CD1c-positive myeloid dendritic cell (primary cell): ENCODE measurements at regions not wholly inside any gene's neighbourhood (a gene's known extent, or its start where the extent isn't known, plus 50 kb on each side); places are given as distances from the start of the nearest gene placed in this dataset.

Source experiments
- DNase-seq: peaks from one replicate; pipeline ENCODE4 v3.0.0-alpha.2; 2016; ENCODE audit errors: extremely low spot score

DNA sequence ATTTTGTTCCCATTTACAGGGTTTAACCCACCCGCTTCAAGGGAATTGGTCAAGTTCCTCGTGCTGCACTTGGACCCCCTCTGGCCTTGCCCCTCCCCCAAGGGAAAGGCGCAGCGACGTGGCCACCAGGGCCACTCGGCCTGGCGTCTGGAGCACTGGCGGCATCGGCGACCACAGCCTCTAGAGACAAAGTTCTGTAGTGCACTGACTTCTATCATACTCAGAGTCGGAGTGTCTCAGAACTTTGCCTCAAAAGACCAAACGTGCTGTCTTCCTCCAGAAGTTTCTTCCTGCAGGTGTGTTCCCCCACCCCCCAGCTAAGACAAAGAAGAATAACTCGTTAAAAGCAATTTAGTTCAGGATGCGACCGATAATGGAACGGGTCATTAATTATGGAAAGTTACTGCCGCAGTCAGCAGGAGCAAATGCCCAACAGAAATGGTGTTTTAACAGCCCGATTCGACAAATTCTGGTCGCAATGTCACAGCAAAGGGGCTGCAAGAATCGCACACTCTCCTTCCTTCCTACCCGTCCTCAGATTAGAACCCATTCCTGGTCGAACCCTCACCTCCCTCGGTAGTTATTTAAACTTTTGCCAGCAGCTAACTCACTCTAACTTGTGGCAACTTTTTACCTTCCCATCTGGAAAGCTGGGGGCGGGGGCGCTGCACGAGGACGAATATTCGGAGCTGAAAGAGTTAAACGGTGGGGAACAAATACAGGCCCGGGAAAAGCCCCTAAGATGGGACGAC, 202.1 kb upstream of the NFE2L3 start:
- DNase-seq, result no peak

DNA sequence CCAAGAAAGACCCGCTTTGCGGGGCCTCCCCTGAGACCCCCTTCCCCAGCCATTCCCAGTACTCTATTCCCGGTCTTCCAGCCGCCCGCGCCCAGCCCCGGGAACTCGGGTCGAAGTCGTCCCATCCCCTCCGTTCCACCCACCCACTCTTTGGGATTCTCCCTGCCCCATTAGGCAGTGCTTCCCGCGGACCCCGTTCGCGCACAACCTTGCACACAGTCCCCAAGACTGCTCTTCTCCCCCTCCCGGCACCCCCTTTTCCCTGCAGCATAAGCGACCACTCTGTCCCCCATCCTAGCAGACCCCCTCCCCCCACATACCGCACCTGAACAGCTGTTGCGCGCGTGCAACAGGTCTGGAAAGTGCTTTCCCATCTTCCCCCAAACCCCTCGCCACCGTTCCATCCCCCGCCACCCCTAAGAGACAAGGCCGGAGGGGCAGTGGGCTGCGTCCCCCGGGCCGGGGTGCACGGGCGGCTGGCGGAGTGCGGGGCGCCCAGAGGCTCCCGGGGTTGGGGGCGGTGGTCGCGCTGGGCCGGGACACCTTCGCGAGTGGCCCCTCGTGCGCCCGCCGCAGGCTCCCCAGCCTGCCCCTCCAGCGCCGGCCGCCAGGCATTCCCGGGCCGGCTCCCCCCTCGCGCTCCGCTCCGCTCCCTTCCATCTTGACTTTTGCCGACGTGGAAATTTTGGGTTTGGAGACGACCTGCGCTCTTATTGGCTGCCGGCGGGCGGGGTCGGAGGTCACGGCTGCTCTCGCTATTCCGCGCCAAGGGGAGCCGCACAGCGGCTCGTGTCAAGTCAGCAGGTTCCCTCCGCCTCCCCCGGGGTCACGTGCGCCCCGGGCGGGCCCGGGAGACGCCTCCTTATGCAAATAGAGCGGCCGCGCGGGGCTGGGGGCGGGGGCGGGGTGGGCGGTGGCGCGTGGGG, 201.2 kb upstream of the NFE2L3 start:
- peak; percentile 82 for DNase-seq

DNA sequence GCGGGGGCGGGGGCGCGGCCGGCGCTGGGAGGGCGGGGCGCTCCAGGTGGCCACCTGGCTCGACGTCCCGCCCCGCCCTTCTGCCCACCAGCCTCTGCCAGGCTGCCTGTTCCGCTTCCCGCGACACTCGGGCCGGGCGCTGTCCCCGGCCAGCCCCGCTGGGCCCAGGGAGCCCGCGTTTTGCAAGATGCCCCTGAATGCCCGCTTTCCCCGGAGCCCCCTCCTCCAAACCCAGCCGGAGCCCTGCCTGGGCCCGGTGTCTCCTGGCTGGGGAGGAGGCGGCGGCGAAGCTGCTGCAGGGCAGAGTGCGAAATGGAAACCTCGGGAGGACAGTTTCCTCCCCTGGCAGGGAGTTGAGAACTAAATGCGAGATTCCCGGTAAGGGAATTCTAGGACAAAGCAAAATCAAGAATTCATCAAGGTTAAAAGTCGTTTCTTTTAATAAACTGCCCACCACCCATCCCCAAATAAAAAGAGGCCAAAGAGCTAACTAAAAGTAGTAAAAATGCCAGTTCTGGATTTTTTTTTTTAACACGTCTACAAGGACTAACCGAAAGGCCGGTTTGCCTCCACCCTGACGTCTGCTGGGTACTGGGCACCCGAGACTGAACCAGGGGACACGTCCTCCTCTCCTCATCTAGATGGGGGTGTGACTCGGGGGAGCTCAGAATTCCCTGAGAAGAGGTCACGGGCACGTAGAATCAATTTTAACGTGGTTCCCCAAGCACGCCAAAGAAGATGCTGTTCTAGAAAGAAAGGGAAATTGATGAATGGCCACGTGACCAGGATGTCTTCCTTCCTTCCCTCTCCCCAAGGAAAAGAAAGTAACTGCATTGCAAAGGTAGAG, 200.4 kb upstream of the NFE2L3 start:
- no peak for DNase-seq

DNA sequence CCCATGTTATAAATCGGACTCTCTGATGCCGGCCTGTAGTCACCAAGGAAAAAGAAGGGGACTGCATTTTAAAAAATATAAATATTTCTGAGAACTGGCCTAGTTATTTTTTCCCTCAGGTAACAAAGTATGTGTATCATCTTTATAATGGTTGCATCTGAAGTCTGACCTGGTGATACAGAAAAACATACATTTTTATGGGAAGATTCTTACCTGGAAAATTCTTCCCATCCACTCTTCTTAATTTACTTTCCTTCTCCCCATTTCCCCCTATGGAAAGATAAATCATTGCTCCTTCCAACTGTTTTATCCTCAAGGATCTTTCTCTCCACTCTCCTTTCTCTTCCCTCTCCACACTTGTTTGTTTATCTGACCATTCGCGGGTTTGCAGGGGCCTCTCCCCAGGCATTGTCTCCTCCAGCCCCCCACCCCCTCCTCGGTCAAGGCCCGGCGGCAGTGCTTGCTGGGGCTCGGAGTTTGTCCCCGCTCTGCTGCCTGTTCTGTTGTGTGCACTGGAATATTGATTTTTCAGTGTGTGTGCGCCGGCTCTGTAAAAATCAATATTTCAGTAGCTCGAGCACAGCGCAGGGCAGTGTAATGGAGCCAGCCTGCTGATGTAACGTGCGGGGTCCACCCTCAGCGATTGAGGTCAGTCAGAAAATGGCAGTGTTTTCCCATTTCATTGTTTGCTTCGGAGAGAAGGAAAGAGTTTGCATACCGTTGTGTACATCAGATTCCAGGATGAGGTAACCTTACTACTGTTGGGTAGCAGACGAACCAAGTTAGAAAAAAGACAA, 199.5 kb upstream of the NFE2L3 start:
- DNase-seq, result no peak

DNA sequence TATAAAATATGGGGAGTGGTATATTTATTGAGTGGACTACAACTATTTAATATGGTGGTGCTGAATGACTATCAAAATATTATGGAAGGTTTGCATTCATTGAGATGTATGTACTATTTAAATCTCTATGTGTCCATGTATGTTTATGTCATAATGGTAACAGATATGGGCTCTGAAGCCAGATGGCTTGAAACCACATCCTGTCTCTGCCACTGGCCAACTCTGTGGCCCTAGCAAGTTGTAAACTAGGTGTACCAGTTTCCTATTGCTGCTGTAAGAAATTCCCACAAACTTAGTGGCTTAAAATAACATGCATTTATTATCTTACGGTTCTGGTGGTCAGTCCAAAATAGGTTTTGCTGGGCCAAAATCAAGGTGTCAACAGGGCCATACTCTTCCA, 198.1 kb upstream of the NFE2L3 start:
- DNase-seq, result no peak

DNA sequence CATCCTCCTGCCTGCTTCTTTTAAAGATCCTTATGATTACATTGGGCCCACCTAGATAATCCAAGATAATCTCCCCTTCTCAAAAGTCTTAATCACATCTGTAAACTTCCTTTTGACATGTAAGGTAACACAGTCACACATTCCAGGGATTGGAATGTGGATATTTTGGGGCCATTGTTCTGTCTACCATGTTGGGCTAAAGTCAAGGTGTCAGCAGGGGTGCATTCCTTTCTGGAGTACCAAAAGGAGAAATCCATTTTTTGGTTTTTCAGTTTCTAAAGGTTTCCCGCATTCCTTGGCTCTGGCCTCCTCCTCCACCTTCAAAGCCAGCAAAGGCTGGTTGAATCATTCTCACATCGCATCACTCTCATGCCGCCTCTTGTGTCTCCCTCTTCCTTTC, 197.6 kb upstream of the NFE2L3 start:
- no peak for DNase-seq

- DNase-seq, result no peak
Observed at GRCh38 chr7:25959168-25959734, 192.7 kb upstream of the NFE2L3 start.

DNA sequence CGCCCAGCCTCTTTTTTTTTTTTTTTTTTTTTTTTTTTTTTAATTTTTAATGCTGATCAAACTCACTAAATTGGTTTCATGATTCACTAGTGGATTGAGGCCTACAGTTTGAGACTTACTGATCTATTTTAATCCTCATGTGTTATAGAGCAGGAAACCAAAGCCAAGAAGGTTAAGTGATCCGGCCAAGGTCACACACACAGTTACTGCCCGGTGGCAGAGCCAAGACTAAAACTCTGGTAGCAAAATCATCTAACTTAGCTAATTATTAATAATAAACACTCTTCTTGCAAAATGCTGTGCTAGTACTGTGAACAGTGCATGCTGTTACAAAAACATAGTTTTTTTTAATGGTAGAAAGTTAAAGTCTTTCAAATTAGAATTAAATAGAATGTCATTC, 188.3 kb upstream of the NFE2L3 start:
- DNase-seq, result no peak

GRCh38 chr7:25964483-25964991, 187.5 kb upstream of the NFE2L3 start:
- DNase-seq, result no peak

DNA sequence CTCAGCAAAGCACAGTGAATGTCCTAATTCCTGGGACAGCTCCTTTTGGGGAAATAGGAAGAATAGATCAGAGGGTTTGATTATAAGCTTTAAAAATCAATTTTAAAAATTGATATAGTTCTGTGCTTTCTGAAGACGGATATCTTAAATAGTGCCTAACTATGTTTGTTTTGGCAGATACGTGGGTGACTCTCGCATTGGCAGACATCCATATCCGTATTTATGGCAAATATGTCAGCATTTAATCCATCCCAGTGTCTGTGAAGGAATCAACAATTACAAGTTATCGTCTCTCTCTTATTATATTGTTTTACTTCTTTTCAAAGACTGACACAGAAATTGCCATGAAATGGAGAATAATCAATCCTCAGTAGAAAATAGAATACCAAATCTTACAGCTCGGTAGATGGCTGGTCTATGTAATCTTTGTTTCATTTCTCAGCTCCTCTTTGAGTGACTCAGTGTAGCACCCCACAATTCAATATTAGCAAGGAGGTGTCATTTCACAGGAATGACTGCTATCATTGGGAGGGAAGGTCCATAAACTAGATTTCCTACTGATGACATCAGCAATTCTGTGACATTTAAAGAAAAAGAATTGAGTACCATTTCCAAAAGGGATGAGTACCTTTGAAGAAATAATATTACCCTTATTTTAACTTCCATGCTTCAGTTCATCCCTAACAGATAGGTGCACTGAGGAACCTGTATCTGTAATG, 186.4 kb upstream of the NFE2L3 start:
- DNase-seq, result no peak

GRCh38 chr7:25966469-25966868, 185.5 kb upstream of the NFE2L3 start:
- no peak for DNase-seq

- peak; percentile 42 for DNase-seq
Observed at GRCh38 chr7:25967278-25968204, 184.5 kb upstream of the NFE2L3 start.

DNA sequence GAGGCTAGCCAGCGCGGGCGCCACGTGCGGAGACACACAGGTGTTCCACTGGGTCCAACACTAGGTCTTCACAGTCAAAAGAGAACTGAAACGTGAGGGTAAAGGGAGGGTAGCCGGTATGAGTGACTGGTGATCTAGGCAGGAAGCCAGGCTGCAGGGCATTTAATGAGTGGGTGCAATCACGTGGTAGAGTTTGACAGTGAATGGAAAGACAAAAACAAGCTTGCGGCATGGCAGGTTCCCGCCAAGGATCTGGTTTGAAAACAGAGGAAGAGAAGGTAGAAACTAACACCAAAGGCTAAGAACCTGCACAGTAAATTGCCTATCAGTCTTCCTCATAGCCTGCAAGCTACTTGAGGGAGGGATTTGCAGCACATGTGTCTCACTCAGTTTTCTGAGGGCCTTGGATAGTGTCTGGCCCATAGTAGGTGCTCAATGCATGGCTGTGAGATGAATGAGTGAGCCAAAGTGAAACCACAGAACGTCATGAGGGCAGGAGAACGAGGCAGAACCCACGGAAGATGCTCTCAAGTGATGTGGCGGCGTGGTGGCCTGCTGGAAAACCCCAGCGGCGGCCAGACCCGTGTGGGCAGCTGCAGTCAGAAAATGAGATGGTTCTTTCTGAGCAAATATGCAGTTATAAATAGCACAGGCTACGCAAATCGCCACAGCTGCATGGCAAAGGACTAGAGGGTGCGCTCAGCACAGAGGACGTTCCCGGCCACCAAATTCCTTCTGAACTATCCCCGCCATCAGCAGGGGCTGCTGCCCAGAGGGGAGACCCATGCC, 183.6 kb upstream of the NFE2L3 start:
- peak; percentile 24 for DNase-seq

GRCh38 chr7:25970356-25970755, 181.6 kb upstream of the NFE2L3 start:
- no peak for DNase-seq

- DNase-seq, result no peak
Observed at GRCh38 chr7:25970911-25971310, 181.1 kb upstream of the NFE2L3 start.

GRCh38 chr7:25976630-25977029, 175.4 kb upstream of the NFE2L3 start:
- no peak for DNase-seq

DNA sequence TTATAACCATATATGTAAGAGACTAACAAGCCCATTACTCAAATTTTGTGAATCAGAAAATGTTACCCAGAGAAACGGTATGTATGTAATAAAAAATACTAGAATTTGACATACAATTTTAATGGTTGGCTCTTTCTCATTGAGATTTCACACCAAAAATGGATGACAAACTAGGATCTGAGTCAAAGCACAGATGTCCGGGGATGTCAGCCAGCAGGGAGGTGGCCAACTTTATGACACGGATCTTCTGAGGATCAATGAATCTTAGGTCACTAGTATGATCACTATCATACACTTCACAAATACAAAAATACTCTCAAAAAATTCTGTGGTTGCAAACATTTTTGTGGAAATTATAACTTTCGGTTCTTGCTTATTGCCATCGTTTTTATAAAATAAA, 173.5 kb upstream of the NFE2L3 start:
- DNase-seq, result no peak

DNA sequence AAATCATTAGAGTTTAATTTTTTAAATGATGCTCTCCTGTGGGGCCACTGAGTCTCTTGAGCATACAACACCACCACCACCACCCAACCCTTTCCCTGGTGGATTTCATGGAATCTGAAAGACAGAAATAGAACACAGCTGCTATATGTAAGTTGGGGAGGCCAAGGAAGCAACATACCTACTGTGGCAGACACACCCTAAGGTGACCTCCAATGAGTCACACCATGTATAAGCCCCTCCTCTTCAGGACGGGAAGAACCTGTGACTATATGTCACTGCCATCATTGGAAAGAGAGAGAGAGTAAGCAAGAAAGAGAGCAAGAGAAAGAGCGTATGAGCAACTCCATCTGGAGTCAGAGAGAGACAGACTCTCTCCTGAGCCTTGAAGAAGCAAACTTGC, 172.4 kb upstream of the NFE2L3 start:
- no peak for DNase-seq
